ENCODE measurements at regions not wholly inside any gene's neighbourhood (a gene's known extent, or its start where the extent isn't known, plus 50 kb on each side); places are given as distances from the start of the nearest gene placed in this dataset.

GRCh38 chr7:34457329-34457728 lies 200.7 kb upstream of the NPSR1 start:
- H3K27me3 ChIP-seq (ENCODE audit: insufficient read depth, low read length, poor library complexity, severe bottlenecking): no peaks in the 10 kb centered on the region
- no peak overlapping the region for H3K9ac ChIP-seq (ENCODE audit: low read depth, low read length, poor library complexity, severe bottlenecking)
- H3F3A ChIP-seq (ENCODE audit: low read depth): no peaks in the 10 kb centered on the region
- H3K9me3 ChIP-seq (ENCODE audit: insufficient read depth, low read depth, low read length): no peaks in the 10 kb centered on the region
- H2AFZ ChIP-seq (ENCODE audit: low read length): no peak overlapping the region
- H3K4me1 ChIP-seq (ENCODE audit: insufficient read depth, low read length, poor library complexity, severe bottlenecking): no peaks in the 10 kb centered on the region
- H4K20me1 ChIP-seq (ENCODE audit: insufficient read depth, low read length, poor library complexity, severe bottlenecking): no peaks in the 10 kb centered on the region
- H3K4me2 ChIP-seq (ENCODE audit: low read depth, low read length, poor library complexity, severe bottlenecking): no peak overlapping the region
- H3K79me2 ChIP-seq (ENCODE audit: insufficient read depth, low read length): no peaks in the 10 kb centered on the region
- no peaks in the 10 kb centered on the region for H3K36me3 ChIP-seq (ENCODE audit: insufficient read depth, low read length)
- no peak for TF ChIP-seq CTCF (conservative IDR thresholded peaks at IDR 0.05; ENCODE audit: low read length)
- TF ChIP-seq EZH2phosphoT487 (IDR thresholded peaks at IDR 0.05; ENCODE audit: borderline replicate concordance): no peak
- no peak overlapping the region for H3K4me3 ChIP-seq (ENCODE audit: low read length, poor library complexity, severe bottlenecking)
- H3K9me2 ChIP-seq (replicated peaks; ENCODE audit: low read depth, low read length): no peaks in the 10 kb centered on the region

GRCh38 chr7:34463830-34464229 lies 194.2 kb upstream of the NPSR1 start:
- Histone ChIP-seq H3K36me3 (ENCODE audit: insufficient read depth, low read length) (no peaks in the 10 kb centered on the region), H4K20me1 (ENCODE audit: insufficient read depth, low read length, poor library complexity, severe bottlenecking) (no peaks in the 10 kb centered on the region), H3K4me2 (ENCODE audit: low read depth, low read length, poor library complexity, severe bottlenecking) (no peak overlapping the region), H3F3A (ENCODE audit: low read depth) (no peaks in the 10 kb centered on the region), H3K9me2 (replicated peaks; ENCODE audit: low read depth, low read length) (no peaks in the 10 kb centered on the region), H3K79me2 (ENCODE audit: insufficient read depth, low read length) (no peaks in the 10 kb centered on the region), H2AFZ (ENCODE audit: low read length) (no peak overlapping the region), H3K4me3 (ENCODE audit: low read length, poor library complexity, severe bottlenecking) (no peak overlapping the region), H3K27me3 (ENCODE audit: insufficient read depth, low read length, poor library complexity, severe bottlenecking) (no peaks in the 10 kb centered on the region), H3K9ac (ENCODE audit: low read depth, low read length, poor library complexity, severe bottlenecking) (no peak overlapping the region), H3K4me1 (ENCODE audit: insufficient read depth, low read length, poor library complexity, severe bottlenecking) (no peaks in the 10 kb centered on the region), H3K9me3 (ENCODE audit: insufficient read depth, low read depth, low read length) (no peaks in the 10 kb centered on the region)
- no peak for TF ChIP-seq CTCF (conservative IDR thresholded peaks at IDR 0.05; ENCODE audit: low read length)
- no peak for TF ChIP-seq EZH2phosphoT487 (IDR thresholded peaks at IDR 0.05; ENCODE audit: borderline replicate concordance)

- Histone ChIP-seq H3K27me3 (ENCODE audit: insufficient read depth, low read length, poor library complexity, severe bottlenecking) (no peaks in the 10 kb centered on the region), H3K9ac (ENCODE audit: low read depth, low read length, poor library complexity, severe bottlenecking) (no peak overlapping the region), H3K4me2 (ENCODE audit: low read depth, low read length, poor library complexity, severe bottlenecking) (no peak overlapping the region), H2AFZ (ENCODE audit: low read length) (no peak overlapping the region), H3K4me1 (ENCODE audit: insufficient read depth, low read length, poor library complexity, severe bottlenecking) (no peaks in the 10 kb centered on the region), H4K20me1 (ENCODE audit: insufficient read depth, low read length, poor library complexity, severe bottlenecking) (no peaks in the 10 kb centered on the region), H3K9me3 (ENCODE audit: insufficient read depth, low read depth, low read length) (no peaks in the 10 kb centered on the region; the same call in 1 of the 2 replicates), H3K9me2 (replicated peaks; ENCODE audit: low read depth, low read length) (no peaks in the 10 kb centered on the region), H3F3A (ENCODE audit: low read depth) (no peaks in the 10 kb centered on the region), H3K79me2 (ENCODE audit: insufficient read depth, low read length) (no peaks in the 10 kb centered on the region), H3K4me3 (ENCODE audit: low read length, poor library complexity, severe bottlenecking) (no peak overlapping the region), H3K36me3 (ENCODE audit: insufficient read depth, low read length) (no peaks in the 10 kb centered on the region)
- no peak for TF ChIP-seq EZH2phosphoT487 (IDR thresholded peaks at IDR 0.05; ENCODE audit: borderline replicate concordance)
- TF ChIP-seq CTCF (conservative IDR thresholded peaks at IDR 0.05; ENCODE audit: low read length): no peak
Observed at GRCh38 chr7:34471844-34472243, 186.2 kb upstream of the NPSR1 start.

Data from Loucy (cell line).